ENCODE measurements at regions not wholly inside any gene's neighbourhood (a gene's known extent, or its start where the extent isn't known, plus 50 kb on each side); places are given as distances from the start of the nearest gene placed in this dataset.

DNA sequence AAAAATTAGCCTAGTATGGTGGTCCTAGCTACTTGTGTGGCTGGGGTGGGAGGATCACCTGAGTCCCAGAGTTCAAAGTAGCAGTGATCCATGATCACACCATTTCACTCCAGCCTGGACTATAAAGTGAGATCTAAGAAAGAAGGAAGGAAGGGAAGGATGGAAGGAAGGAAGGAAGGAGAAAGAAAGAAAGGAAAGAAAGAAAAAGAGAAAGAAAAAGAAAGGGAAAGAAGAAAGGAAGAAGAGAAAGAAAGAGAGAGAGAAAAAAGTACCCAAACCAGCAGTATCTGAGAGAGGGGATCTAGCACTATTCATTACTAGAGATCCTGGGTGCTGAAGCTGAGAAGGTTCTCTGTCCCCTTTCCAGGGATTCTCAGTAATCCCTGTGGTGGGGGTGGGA is 197.8 kb downstream of the CD83 start:
- peaks cover 2 to 10% of the 10 kb centered on the region in 2 experiments; a peak in 2 of 5 replicates for H3K27me3 ChIP-seq (ENCODE audit: control insufficient read depth in 1 of 2, insufficient read depth in 2 of 2, low read length in 2 of 2)
- H4K20me1 ChIP-seq (ENCODE audit: insufficient read depth, low read length) = no peaks in the 10 kb centered on the region
- intact Hi-C loops (cut with micrococcal nuclease; ENCODE audit: unreplicated experiment) (no loop called here), in situ Hi-C loops (cut with HindIII; ENCODE audit: extremely low pct_ligation_motif_present, low pct_unique_long_range_greater_than_20kb) (no loop called here)
- DNase-seq (ENCODE audit: low spot score) (no peak), FAIRE-seq (no peak), ATAC-seq (no peak)
- ChIA-PET POLR2A (no interaction called here), CTCF (ENCODE audit: low intra/inter-chr PET ratio, low total read pairs) (no interaction called here)
- TF ChIP-seq, protein P1, sequence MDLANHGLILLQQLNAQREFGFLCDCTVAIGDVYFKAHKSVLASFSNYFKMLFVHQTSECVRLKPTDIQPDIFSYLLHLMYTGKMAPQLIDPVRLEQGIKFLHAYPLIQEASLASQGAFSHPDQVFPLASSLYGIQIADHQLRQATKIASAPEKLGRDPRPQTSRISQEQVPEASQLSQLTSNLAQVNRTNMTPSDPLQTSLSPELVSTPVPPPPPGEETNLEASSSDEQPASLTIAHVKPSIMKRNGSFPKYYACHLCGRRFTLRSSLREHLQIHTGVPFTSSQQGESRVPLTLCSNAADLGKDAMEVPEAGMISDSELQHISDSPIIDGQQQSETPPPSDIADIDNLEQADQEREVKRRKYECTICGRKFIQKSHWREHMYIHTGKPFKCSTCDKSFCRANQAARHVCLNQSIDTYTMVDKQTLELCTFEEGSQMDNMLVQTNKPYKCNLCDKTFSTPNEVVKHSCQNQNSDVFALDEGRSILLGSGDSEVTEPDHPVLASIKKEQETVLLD (CRISPR knock-in tag; IDR thresholded peaks at IDR 0.05; ENCODE audit: low read depth) = no peak
- no peak for TF ChIP-seq KDM3A (CRISPR knock-in tag; IDR thresholded peaks at IDR 0.05; ENCODE audit: low read depth)
- no peak for TF ChIP-seq ZNF563 (CRISPR knock-in tag; IDR thresholded peaks at IDR 0.05)
- no peak for TF ChIP-seq SMC3 (IDR thresholded peaks at IDR 0.05; ENCODE audit: low read length)
- TF ChIP-seq ZNF672 (CRISPR knock-in tag; IDR thresholded peaks at IDR 0.05) = no peak
- no peak for TF ChIP-seq PITX1 (CRISPR knock-in tag; IDR thresholded peaks at IDR 0.05)
- no peak for TF ChIP-seq RFXANK (CRISPR knock-in tag; IDR thresholded peaks at IDR 0.05)
- TF ChIP-seq, protein P2, sequence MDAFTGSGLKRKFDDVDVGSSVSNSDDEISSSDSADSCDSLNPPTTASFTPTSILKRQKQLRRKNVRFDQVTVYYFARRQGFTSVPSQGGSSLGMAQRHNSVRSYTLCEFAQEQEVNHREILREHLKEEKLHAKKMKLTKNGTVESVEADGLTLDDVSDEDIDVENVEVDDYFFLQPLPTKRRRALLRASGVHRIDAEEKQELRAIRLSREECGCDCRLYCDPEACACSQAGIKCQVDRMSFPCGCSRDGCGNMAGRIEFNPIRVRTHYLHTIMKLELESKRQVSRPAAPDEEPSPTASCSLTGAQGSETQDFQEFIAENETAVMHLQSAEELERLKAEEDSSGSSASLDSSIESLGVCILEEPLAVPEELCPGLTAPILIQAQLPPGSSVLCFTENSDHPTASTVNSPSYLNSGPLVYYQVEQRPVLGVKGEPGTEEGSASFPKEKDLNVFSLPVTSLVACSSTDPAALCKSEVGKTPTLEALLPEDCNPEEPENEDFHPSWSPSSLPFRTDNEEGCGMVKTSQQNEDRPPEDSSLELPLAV (CRISPR knock-in tag; conservative IDR thresholded peaks at IDR 0.05; ENCODE audit: low read depth) = no peak
- TF ChIP-seq FOXM1 (CRISPR knock-in tag; IDR thresholded peaks at IDR 0.05) = no peak
- no peak for TF ChIP-seq ZNF160 (CRISPR knock-in tag; IDR thresholded peaks at IDR 0.05)
- TF ChIP-seq, protein P3, sequence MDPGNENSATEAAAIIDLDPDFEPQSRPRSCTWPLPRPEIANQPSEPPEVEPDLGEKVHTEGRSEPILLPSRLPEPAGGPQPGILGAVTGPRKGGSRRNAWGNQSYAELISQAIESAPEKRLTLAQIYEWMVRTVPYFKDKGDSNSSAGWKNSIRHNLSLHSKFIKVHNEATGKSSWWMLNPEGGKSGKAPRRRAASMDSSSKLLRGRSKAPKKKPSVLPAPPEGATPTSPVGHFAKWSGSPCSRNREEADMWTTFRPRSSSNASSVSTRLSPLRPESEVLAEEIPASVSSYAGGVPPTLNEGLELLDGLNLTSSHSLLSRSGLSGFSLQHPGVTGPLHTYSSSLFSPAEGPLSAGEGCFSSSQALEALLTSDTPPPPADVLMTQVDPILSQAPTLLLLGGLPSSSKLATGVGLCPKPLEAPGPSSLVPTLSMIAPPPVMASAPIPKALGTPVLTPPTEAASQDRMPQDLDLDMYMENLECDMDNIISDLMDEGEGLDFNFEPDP (CRISPR knock-in tag; conservative IDR thresholded peaks at IDR 0.05) = no peak
- TF ChIP-seq ZIK1 (CRISPR knock-in tag; IDR thresholded peaks at IDR 0.05; ENCODE audit: borderline replicate concordance, low read depth) = no peak
- no peak for TF ChIP-seq GFI1 (CRISPR knock-in tag; IDR thresholded peaks at IDR 0.05; ENCODE audit: borderline replicate concordance)
- H3K36me3 ChIP-seq (replicated peaks in 1 of 2; ENCODE audit: control insufficient read depth in 1 of 2, insufficient read depth in 2 of 2, low read length in 2 of 2) = no peaks in the 10 kb centered on the region
- H3K27ac ChIP-seq (ENCODE audit: extremely low read length, insufficient read depth, low read length) = no peak overlapping the region
- BruUV-seq (replicated peaks) = no TSS peak
- no peak overlapping the region for H2AFZ ChIP-seq (ENCODE audit: low read length)
- H3K79me2 ChIP-seq (ENCODE audit: insufficient read depth, low read length) = no peaks in the 10 kb centered on the region
- peaks cover 6% of the 10 kb centered on the region; the same call in 1 of the 2 replicates for H3K4me1 ChIP-seq (ENCODE audit: insufficient read depth, low read length)
- H3K9me3 ChIP-seq (ENCODE audit: low read length) = no peaks in the 10 kb centered on the region
- no peak overlapping the region for H3K4me3 ChIP-seq (replicated peaks in 1 of 3; ENCODE audit: insufficient read depth in 1 of 3, low read depth in 2 of 3, low read length in 3 of 3)
- no peak overlapping the region for H3K4me2 ChIP-seq (ENCODE audit: low read depth, low read length)
- H3K9ac ChIP-seq (ENCODE audit: insufficient read depth, low read depth, low read length) = no peak overlapping the region

Data from HepG2 (cell line).